GM12878 (cell line): ENCODE measurements at regions not wholly inside any gene's neighbourhood (a gene's known extent, or its start where the extent isn't known, plus 50 kb on each side); places are given as distances from the start of the nearest gene placed in this dataset.

Experiments
- ATAC-seq: fragments of 200-7000 bp; cut with Tn5 transposase; 3 replicates; pipeline ENCODE4 v1.9.1; 2020; ENCODE audit warnings: mild to moderate bottlenecking, moderate library complexity
- BruUV-seq: library from RNA; stranded (reverse); fragments of 400-500 nt; replicated peaks from 2 replicates; lab custom pipeline; 2021; lab: Mats Ljungman, UMichigan
- CTCF ChIA-PET: fragments of 300-600 bp; sonication (Branson Sonifier 250); formaldehyde crosslinking; extraction: SDS; loops from one replicate; lab custom pipeline; 2021; ENCODE audit warnings: inconsistent platforms; lab: Yijun Ruan, JAX
- POLR2A ChIA-PET: fragments of 350-600 bp; formaldehyde crosslinking; extraction: SDS; loops from one replicate; lab custom pipeline; 2021; ENCODE audit warnings: inconsistent platforms; lab: Charles Lee
- RAD21 ChIA-PET: fragments of 300-600 bp; sonication (Branson Sonifier 250); formaldehyde crosslinking; loops from one replicate; lab custom pipeline; 2023; ENCODE audit warnings: antibody characterized with exemption; ENCODE audit not compliant: unreplicated experiment; lab: Charles Lee
- SMC1A ChIA-PET: fragments of 300-600 bp; sonication (Branson Sonifier 250); formaldehyde crosslinking; loops from one replicate; lab custom pipeline; 2023; ENCODE audit not compliant: unreplicated experiment, uncharacterized antibody; lab: Charles Lee
- DNase-seq: peaks from one replicate; pipeline ENCODE4 v3.0.0-alpha.2; 2011; ENCODE audit warnings: low read depth, low spot score
- FAIRE-seq: peaks from 3 replicates; lab custom pipeline; 2011; peaks lifted over from hg19 to GRCh38; lab: Jason Lieb, UNC
- H2AFZ ChIP-seq: 2 replicates; pipeline ENCODE4 v1.6.0; 2011; ENCODE audit warnings: low read depth, low read length, control low read depth; ENCODE audit not compliant: control insufficient read depth
- H3K27ac ChIP-seq: 2 replicates; pipeline ENCODE4 v1.5.1; 2011; ENCODE audit warnings: control low read depth; ENCODE audit not compliant: control insufficient read depth, insufficient read depth
- H3K27me3 ChIP-seq, 2 experiments: replicated peaks in 1 of 2; 2 replicates each; pipeline versions ENCODE4 v1.6.0 to v1.6.1; 2011; ENCODE audit warnings: low read length in 1 of 2; ENCODE audit not compliant: control insufficient read depth in 2 of 2, insufficient read depth in 2 of 2
- H3K36me3 ChIP-seq, 2 experiments: 2 replicates each; pipeline ENCODE4 v1.5.1; 2011; ENCODE audit warnings: low read length in 1 of 2; ENCODE audit not compliant: control insufficient read depth in 2 of 2, insufficient read depth in 2 of 2
- H3K4me1 ChIP-seq: 2 replicates; pipeline ENCODE4 v1.6.1; 2011; ENCODE audit warnings: mild to moderate bottlenecking, low read length, moderate library complexity, mixed read lengths; ENCODE audit not compliant: control insufficient read depth, insufficient read depth
- H3K4me2 ChIP-seq: 2 replicates; pipeline ENCODE4 v1.6.0; 2011; ENCODE audit warnings: control low read depth; ENCODE audit not compliant: control insufficient read depth, insufficient read depth
- H3K4me3 ChIP-seq: fragments of 200-600 bp; sonication (generic); 2 replicates; pipeline ENCODE4 v1.5.1; 2016
- H3K79me2 ChIP-seq: 2 replicates; pipeline ENCODE4 v1.6.0; 2011; ENCODE audit warnings: low read length; ENCODE audit not compliant: control insufficient read depth, insufficient read depth
- H3K9ac ChIP-seq: 2 replicates; pipeline ENCODE4 v1.8.0; 2011; ENCODE audit warnings: low read length, control low read depth, mixed read lengths; ENCODE audit not compliant: control insufficient read depth, insufficient read depth
- H3K9me3 ChIP-seq: replicated peaks from 3 replicates; pipeline ENCODE4 v1.5.1; 2011; ENCODE audit warnings: mild to moderate bottlenecking, low read length; ENCODE audit not compliant: control insufficient read depth, insufficient read depth
- H4K20me1 ChIP-seq: 2 replicates; pipeline ENCODE4 v1.6.0; 2011; ENCODE audit not compliant: control insufficient read depth, insufficient read depth
- ATF7 ChIP-seq: fragments of 450-650 bp; IDR thresholded peaks from 2 replicates; pipeline ENCODE4 v1.6.1; 2016; ENCODE audit warnings: low read depth, mild to moderate bottlenecking
- BHLHE40 ChIP-seq, 2 experiments: fragments of 450-650 bp in 1 of 2; IDR thresholded peaks; 2 replicates each; pipeline ENCODE4 v1.6.1; 2011 to 2017; ENCODE audit warnings: low read depth in 2 of 2, borderline replicate concordance in 1 of 2, improper control_type of control experiment in 1 of 2, low read length in 1 of 2, mild to moderate bottlenecking in 1 of 2
- MEF2B ChIP-seq: fragments of 450-650 bp; IDR thresholded peaks from 2 replicates; pipeline ENCODE4 v1.6.1; 2018; ENCODE audit warnings: mild to moderate bottlenecking, moderate library complexity; ENCODE audit not compliant: partially characterized antibody, poor library complexity, severe bottlenecking
- MYB ChIP-seq: fragments of 150-350 bp; IDR thresholded peaks from 2 replicates; pipeline ENCODE4 v1.6.1; 2014; ENCODE audit warnings: mild to moderate bottlenecking, low read depth, low read length, borderline replicate concordance
- NFIC ChIP-seq: IDR thresholded peaks from 2 replicates; pipeline ENCODE4 v1.6.1; 2012; ENCODE audit warnings: low read depth, mild to moderate bottlenecking, inconsistent platforms, low read length, moderate library complexity
- SP1 ChIP-seq: IDR thresholded peaks from one replicate; pipeline ENCODE4 v1.6.1; 2011; ENCODE audit warnings: low read depth, low read length
- TBL1XR1 ChIP-seq: IDR thresholded peaks from 2 replicates; pipeline ENCODE4 v1.6.1; 2012; ENCODE audit warnings: low read depth, low read length, improper control_type of control experiment
- WGBS: methylation state at CpG from one replicate; pipeline ENCODE4 v1.1.6; 2016; ENCODE audit warnings: low lambda C conversion rate; ENCODE audit not compliant: insufficient replicate concordance, insufficient coverage; ENCODE audit errors: missing lambda C conversion rate; 5-methylcytosine and 5-hydroxymethylcytosine counted together
- in situ Hi-C: fragments of 300-500 bp; cut with MboI; formaldehyde crosslinking; loops from 9 replicates; pipeline ENCODE4 v1.14.3; 2018; ENCODE audit warnings: mixed read lengths
- intact Hi-C: fragments of 100-400 bp; cut with micrococcal nuclease; formaldehyde crosslinking; loops from one replicate; pipeline ENCODE4 v1.14.2; 2022; ENCODE audit not compliant: unreplicated experiment
- TF ChIP-seq, protein P1 (sequence below): fragments of 450-650 bp; IDR thresholded peaks from 2 replicates; pipeline ENCODE4 v1.6.1; 2017; ENCODE audit warnings: mild to moderate bottlenecking, moderate library complexity
- TF ChIP-seq, protein P2 (sequence below): IDR thresholded peaks from 2 replicates; pipeline ENCODE4 v1.6.1; 2011; ENCODE audit warnings: borderline replicate concordance, low read depth, mild to moderate bottlenecking, moderate library complexity, low read length; ENCODE audit not compliant: insufficient read depth, poor library complexity, severe bottlenecking
- TF ChIP-seq, protein P3 (sequence below): IDR thresholded peaks from 2 replicates; pipeline ENCODE4 v1.6.1; 2011; ENCODE audit warnings: borderline replicate concordance, low read depth, mild to moderate bottlenecking, moderate library complexity, mixed read lengths, low read length; ENCODE audit not compliant: insufficient read depth; ENCODE audit errors: extremely low read length

DNA sequence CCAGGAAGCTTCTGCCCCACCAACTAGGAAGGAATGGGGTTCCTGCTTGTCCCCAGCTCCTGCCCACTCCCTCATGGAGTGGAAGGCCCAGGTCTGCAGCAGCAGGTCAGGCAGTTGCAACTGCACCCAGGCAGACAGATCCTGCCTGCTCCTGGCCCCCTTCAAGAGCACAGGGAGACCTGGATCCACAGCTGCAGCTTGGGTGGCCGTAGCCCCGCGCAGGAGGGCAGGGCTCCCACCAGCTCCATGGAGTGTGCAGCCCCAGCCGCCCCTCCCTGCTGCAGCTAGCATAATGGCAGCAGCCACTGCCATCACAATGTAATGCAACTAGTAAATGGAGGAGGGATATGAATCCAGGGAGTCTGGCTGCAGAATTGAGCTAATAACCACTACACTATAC is 187.5 kb upstream of the PLET1 start:
- Histone ChIP-seq H3K27me3 (no peaks in the 10 kb centered on the region), H3K4me2 (no peak overlapping the region), H3K4me1 (no peaks in the 10 kb centered on the region), H3K9me3 (no peaks in the 10 kb centered on the region; the same call in 1 of the 3 replicates), H2AFZ (no peak overlapping the region), H3K9ac (no peak overlapping the region), H4K20me1 (no peaks in the 10 kb centered on the region), H3K27ac (no peak overlapping the region), H3K4me3 (no peak overlapping the region), H3K79me2 (no peaks in the 10 kb centered on the region), H3K36me3 (no peaks in the 10 kb centered on the region)
- no peak for ATAC-seq
- TF ChIP-seq BHLHE40 (IDR thresholded peaks at IDR 0.05; ENCODE audit: borderline replicate concordance in 1 of 2, low read depth in 2 of 2, low read length in 1 of 2) (no peak), SP1 (no peak), TBL1XR1 (no peak), MYB (no peak), NFIC (no peak), ATF7 (no peak), MEF2B (no peak)
- TF ChIP-seq, protein P1, sequence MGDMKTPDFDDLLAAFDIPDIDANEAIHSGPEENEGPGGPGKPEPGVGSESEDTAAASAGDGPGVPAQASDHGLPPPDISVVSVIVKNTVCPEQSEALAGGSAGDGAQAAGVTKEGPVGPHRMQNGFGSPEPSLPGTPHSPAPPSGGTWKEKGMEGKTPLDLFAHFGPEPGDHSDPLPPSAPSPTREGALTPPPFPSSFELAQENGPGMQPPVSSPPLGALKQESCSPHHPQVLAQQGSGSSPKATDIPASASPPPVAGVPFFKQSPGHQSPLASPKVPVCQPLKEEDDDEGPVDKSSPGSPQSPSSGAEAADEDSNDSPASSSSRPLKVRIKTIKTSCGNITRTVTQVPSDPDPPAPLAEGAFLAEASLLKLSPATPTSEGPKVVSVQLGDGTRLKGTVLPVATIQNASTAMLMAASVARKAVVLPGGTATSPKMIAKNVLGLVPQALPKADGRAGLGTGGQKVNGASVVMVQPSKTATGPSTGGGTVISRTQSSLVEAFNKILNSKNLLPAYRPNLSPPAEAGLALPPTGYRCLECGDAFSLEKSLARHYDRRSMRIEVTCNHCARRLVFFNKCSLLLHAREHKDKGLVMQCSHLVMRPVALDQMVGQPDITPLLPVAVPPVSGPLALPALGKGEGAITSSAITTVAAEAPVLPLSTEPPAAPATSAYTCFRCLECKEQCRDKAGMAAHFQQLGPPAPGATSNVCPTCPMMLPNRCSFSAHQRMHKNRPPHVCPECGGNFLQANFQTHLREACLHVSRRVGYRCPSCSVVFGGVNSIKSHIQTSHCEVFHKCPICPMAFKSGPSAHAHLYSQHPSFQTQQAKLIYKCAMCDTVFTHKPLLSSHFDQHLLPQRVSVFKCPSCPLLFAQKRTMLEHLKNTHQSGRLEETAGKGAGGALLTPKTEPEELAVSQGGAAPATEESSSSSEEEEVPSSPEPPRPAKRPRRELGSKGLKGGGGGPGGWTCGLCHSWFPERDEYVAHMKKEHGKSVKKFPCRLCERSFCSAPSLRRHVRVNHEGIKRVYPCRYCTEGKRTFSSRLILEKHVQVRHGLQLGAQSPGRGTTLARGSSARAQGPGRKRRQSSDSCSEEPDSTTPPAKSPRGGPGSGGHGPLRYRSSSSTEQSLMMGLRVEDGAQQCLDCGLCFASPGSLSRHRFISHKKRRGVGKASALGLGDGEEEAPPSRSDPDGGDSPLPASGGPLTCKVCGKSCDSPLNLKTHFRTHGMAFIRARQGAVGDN = no peak
- TF ChIP-seq, protein P2, sequence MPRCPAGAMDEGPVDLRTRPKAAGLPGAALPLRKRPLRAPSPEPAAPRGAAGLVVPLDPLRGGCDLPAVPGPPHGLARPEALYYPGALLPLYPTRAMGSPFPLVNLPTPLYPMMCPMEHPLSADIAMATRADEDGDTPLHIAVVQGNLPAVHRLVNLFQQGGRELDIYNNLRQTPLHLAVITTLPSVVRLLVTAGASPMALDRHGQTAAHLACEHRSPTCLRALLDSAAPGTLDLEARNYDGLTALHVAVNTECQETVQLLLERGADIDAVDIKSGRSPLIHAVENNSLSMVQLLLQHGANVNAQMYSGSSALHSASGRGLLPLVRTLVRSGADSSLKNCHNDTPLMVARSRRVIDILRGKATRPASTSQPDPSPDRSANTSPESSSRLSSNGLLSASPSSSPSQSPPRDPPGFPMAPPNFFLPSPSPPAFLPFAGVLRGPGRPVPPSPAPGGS = no peak
- TF ChIP-seq, protein P3, sequence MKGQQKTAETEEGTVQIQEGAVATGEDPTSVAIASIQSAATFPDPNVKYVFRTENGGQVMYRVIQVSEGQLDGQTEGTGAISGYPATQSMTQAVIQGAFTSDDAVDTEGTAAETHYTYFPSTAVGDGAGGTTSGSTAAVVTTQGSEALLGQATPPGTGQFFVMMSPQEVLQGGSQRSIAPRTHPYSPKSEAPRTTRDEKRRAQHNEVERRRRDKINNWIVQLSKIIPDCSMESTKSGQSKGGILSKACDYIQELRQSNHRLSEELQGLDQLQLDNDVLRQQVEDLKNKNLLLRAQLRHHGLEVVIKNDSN = no peak
- no peak for FAIRE-seq
- WGBS = 71% methylated on average over 4 of the region's 4 CpGs
- no TSS peak for BruUV-seq
- ChIA-PET RAD21 (no interaction called here), POLR2A (no interaction called here), SMC1A (no interaction called here), CTCF (interaction anchor here (1.4 kb wide), 1 partner anchor 137 kb away, joined by 3 read pairs; no protein-coding TSS in a partner anchor)
- no peak for DNase-seq
- in situ Hi-C loops (no loop called here), intact Hi-C loops (no loop called here)
